Thyroid gland (tissue), 4 donors: ENCODE measurements at regions not wholly inside any gene's neighbourhood (a gene's known extent, or its start where the extent isn't known, plus 50 kb on each side); places are given as distances from the start of the nearest gene placed in this dataset.

Source experiments
- CTCF ChIP-seq, 6 experiments: fragments of 200-600 bp in 3 of 6; fragments of 450-650 bp in 3 of 6; sonication (generic) in 3 of 6; IDR thresholded peaks; one replicate each; pipeline ENCODE4 v1.5.1; 2016 to 2019; ENCODE audit warnings: antibody characterized with exemption in 6 of 6, mild to moderate bottlenecking in 2 of 6, inconsistent platforms in 1 of 6, moderate library complexity in 1 of 6
- POLR2A ChIP-seq, 2 donors: fragments of 450-650 bp; IDR thresholded peaks; one replicate each; pipeline ENCODE4 v1.6.1; 2017; ENCODE audit warnings: antibody characterized with exemption in 2 of 2, mild to moderate bottlenecking in 2 of 2, moderate library complexity in 1 of 2

- TF ChIP-seq POLR2A (IDR thresholded peaks at IDR 0.05) (no peak), CTCF (IDR thresholded peaks at IDR 0.05) (no peak)
Measured at GRCh38 chr20:48420176-48420575, 407.6 kb downstream of the PREX1 start.
